H9 (cell line): ENCODE measurements at regions not wholly inside any gene's neighbourhood (a gene's known extent, or its start where the extent isn't known, plus 50 kb on each side); places are given as distances from the start of the nearest gene placed in this dataset.

Experiments
- DNase-seq: peaks from one replicate; pipeline ENCODE4 v3.0.0-alpha.2; 2017
- H2AFZ ChIP-seq: one replicate; pipeline ENCODE4 v1.6.1; 2013; ENCODE audit warnings: mild to moderate bottlenecking, low read length, control low read depth, moderate library complexity
- H2AK5ac ChIP-seq: 2 replicates; pipeline ENCODE4 v1.6.1; 2013; ENCODE audit warnings: low read length, control low read depth, mixed read lengths; ENCODE audit not compliant: insufficient read length
- H2BK120ac ChIP-seq: one replicate; pipeline ENCODE4 v1.6.1; 2013; ENCODE audit warnings: low read depth, mild to moderate bottlenecking, low read length, control low read depth, inconsistent platforms; ENCODE audit not compliant: poor library complexity, severe bottlenecking
- H2BK12ac ChIP-seq: 2 replicates; pipeline ENCODE4 v1.6.1; 2013; ENCODE audit warnings: low read length, control low read depth, mixed read lengths, low read depth; ENCODE audit not compliant: insufficient read length
- H2BK15ac ChIP-seq: 2 replicates; pipeline ENCODE4 v1.6.1; 2013; ENCODE audit warnings: low read depth, low read length, control low read depth
- H2BK20ac ChIP-seq: one replicate; pipeline ENCODE4 v1.6.1; 2013; ENCODE audit warnings: low read depth, mild to moderate bottlenecking, low read length, control low read depth, inconsistent platforms; ENCODE audit not compliant: poor library complexity, severe bottlenecking
- H2BK5ac ChIP-seq: 2 replicates; pipeline ENCODE4 v1.6.1; 2013; ENCODE audit warnings: low read length, control low read depth, mixed read lengths; ENCODE audit not compliant: insufficient read length
- H3K14ac ChIP-seq: 2 replicates; pipeline ENCODE4 v1.6.1; 2013; ENCODE audit warnings: low read length, control low read depth; ENCODE audit not compliant: insufficient read depth
- H3K18ac ChIP-seq: 2 replicates; pipeline ENCODE4 v1.6.1; 2013; ENCODE audit warnings: low read depth, mild to moderate bottlenecking, mixed read lengths, low read length, control low read depth; ENCODE audit not compliant: insufficient read length
- H3K23ac ChIP-seq: 2 replicates; pipeline ENCODE4 v1.6.1; 2013; ENCODE audit warnings: low read length, control low read depth, mixed read lengths, low read depth; ENCODE audit not compliant: insufficient read length
- H3K23me2 ChIP-seq: 2 replicates; pipeline ENCODE4 v1.6.1; 2013; ENCODE audit warnings: low read depth, mild to moderate bottlenecking, mixed read lengths, low read length, control low read depth; ENCODE audit not compliant: insufficient read length, poor library complexity, severe bottlenecking
- H3K27ac ChIP-seq: 2 replicates; pipeline ENCODE4 v1.5.1; 2013; ENCODE audit warnings: low read length, control low read depth, mixed read lengths, low read depth; ENCODE audit not compliant: insufficient read length
- H3K27me3 ChIP-seq: 2 replicates; pipeline ENCODE4 v1.6.1; 2013; ENCODE audit warnings: low read length, control low read depth, inconsistent platforms; ENCODE audit not compliant: insufficient read depth
- H3K4ac ChIP-seq: 2 replicates; pipeline ENCODE4 v1.6.1; 2013; ENCODE audit warnings: low read depth, mild to moderate bottlenecking, control low read depth, inconsistent platforms, low read length, moderate library complexity
- H3K4me1 ChIP-seq: 2 replicates; pipeline ENCODE4 v1.6.1; 2013; ENCODE audit warnings: low read length, control low read depth, inconsistent platforms; ENCODE audit not compliant: insufficient read depth
- H3K4me2 ChIP-seq: 2 replicates; pipeline ENCODE4 v1.6.1; 2013; ENCODE audit warnings: low read length, control low read depth, mixed read lengths; ENCODE audit not compliant: insufficient read length, insufficient read depth
- H3K56ac ChIP-seq: 2 replicates; pipeline ENCODE4 v1.6.1; 2013; ENCODE audit warnings: low read depth, mild to moderate bottlenecking, mixed read lengths, low read length, control low read depth; ENCODE audit not compliant: insufficient read length
- H3K79me1 ChIP-seq: 2 replicates; pipeline ENCODE4 v1.6.1; 2013; ENCODE audit warnings: low read depth, mild to moderate bottlenecking, moderate library complexity, low read length, control low read depth, inconsistent platforms; ENCODE audit not compliant: insufficient read depth, poor library complexity, severe bottlenecking
- H3K79me2 ChIP-seq: 2 replicates; pipeline ENCODE4 v1.6.1; 2013; ENCODE audit warnings: low read length, control low read depth, inconsistent platforms; ENCODE audit not compliant: insufficient read depth
- H3K9ac ChIP-seq: 2 replicates; pipeline ENCODE4 v1.6.1; 2013; ENCODE audit warnings: low read length, control low read depth, mixed read lengths; ENCODE audit not compliant: insufficient read length; ENCODE audit errors: extremely low read depth
- H3K9me3 ChIP-seq: one replicate; pipeline ENCODE4 v1.6.1; 2013; ENCODE audit warnings: low read depth, low read length, inconsistent platforms; ENCODE audit not compliant: control insufficient read depth
- H3T11ph ChIP-seq: one replicate; pipeline ENCODE4 v1.6.1; 2013; ENCODE audit warnings: mild to moderate bottlenecking, low read length, control low read depth, inconsistent platforms
- H4K20me1 ChIP-seq: one replicate; pipeline ENCODE4 v1.6.1; 2013; ENCODE audit not compliant: control insufficient read depth, insufficient read length, insufficient read depth
- H4K5ac ChIP-seq: 2 replicates; pipeline ENCODE4 v1.6.1; 2013; ENCODE audit warnings: low read depth, mild to moderate bottlenecking, mixed read lengths, low read length, control low read depth; ENCODE audit not compliant: insufficient read length
- H4K8ac ChIP-seq: replicated peaks from 2 replicates; pipeline ENCODE4 v1.6.1; 2013; ENCODE audit warnings: low read length, control low read depth, mixed read lengths, low read depth; ENCODE audit not compliant: insufficient read length
- H4K91ac ChIP-seq: 2 replicates; pipeline ENCODE4 v1.6.1; 2013; ENCODE audit warnings: low read depth, mild to moderate bottlenecking, moderate library complexity, mixed read lengths, low read length, control low read depth; ENCODE audit not compliant: insufficient read length
- H3K27ac Mint-ChIP-seq, 3 experiments: 2 replicates in 2 of 3; 3 replicates in 1 of 3; pipeline ENCODE4 v1.8.0; 2020 to 2021; ENCODE audit warnings: mixed read lengths in 3 of 3, mild to moderate bottlenecking in 1 of 3, moderate library complexity in 1 of 3
- H3K27me3 Mint-ChIP-seq: 2 replicates; pipeline ENCODE4 v1.8.0; 2021; ENCODE audit warnings: low read depth, mild to moderate bottlenecking, moderate library complexity, mixed read lengths
- H3K36me3 Mint-ChIP-seq, 3 experiments: 2 replicates in 2 of 3; 3 replicates in 1 of 3; pipeline ENCODE4 v1.8.0; 2020 to 2021; ENCODE audit warnings: low read depth in 3 of 3, mixed read lengths in 3 of 3; ENCODE audit not compliant: insufficient read depth in 1 of 3
- H3K4me1 Mint-ChIP-seq, 2 experiments: 2 replicates each; pipeline ENCODE4 v1.8.0; 2020; ENCODE audit warnings: mixed read lengths in 2 of 2
- H3K4me3 Mint-ChIP-seq, 2 experiments: 2 replicates in 1 of 2; 3 replicates in 1 of 2; pipeline ENCODE4 v1.8.0; 2020 to 2021; ENCODE audit warnings: mild to moderate bottlenecking in 2 of 2, mixed read lengths in 2 of 2, moderate library complexity in 1 of 2
- H3K9me3 Mint-ChIP-seq, 2 experiments: 2 replicates in 1 of 2; 3 replicates in 1 of 2; pipeline ENCODE4 v1.8.0; 2020; ENCODE audit warnings: mild to moderate bottlenecking in 2 of 2, mixed read lengths in 2 of 2, moderate library complexity in 1 of 2
- WGBS: extraction: QIAGEN DNeasy Blood & Tissue Kit; methylation state at CpG from one replicate; pipeline ENCODE4 v1.1.7; 2013; ENCODE audit warnings: missing lambda C conversion rate, low lambda C conversion rate, mixed read lengths; ENCODE audit not compliant: insufficient read length; ENCODE audit errors: extremely low coverage; 5-methylcytosine and 5-hydroxymethylcytosine counted together
- TF ChIP-seq, protein P1 (sequence below): fragments of 200-600 bp; sonication (generic); conservative IDR thresholded peaks from 3 replicates; pipeline ENCODE4 v1.8.0; 2021; ENCODE audit warnings: antibody characterized with exemption, mild to moderate bottlenecking

GRCh38 chr7:24135003-24135817 is 148.8 kb upstream of the NPY start:
- Histone ChIP-seq H3K27ac (no peak overlapping the region), H3K9ac (no peak overlapping the region), H2BK120ac (no peak overlapping the region), H3K14ac (no peak overlapping the region), H2BK20ac (no peak overlapping the region), H3K4me2 (no peak overlapping the region), H4K5ac (no peak overlapping the region), H2BK5ac (no peak overlapping the region), H4K91ac (no peak overlapping the region), H3K23me2 (no peaks in the 10 kb centered on the region), H2AFZ (no peak overlapping the region), H4K8ac (no peak overlapping the region), H3K27me3 (no peaks in the 10 kb centered on the region), H2BK12ac (no peak overlapping the region), H3K56ac (no peak overlapping the region), H3K79me1 (no peaks in the 10 kb centered on the region), H4K20me1 (no peaks in the 10 kb centered on the region), H3T11ph (no peak overlapping the region), H3K9me3 (no peaks in the 10 kb centered on the region), H3K4ac (no peak overlapping the region), H2AK5ac (no peak overlapping the region), H3K23ac (no peak overlapping the region), H3K79me2 (no peaks in the 10 kb centered on the region), H3K4me1 (no peaks in the 10 kb centered on the region), H3K18ac (no peak overlapping the region), H2BK15ac (no peak overlapping the region)
- WGBS, result no CpG with 5 or more reads among the region's 4 CpGs
- H3K9me3 Mint-ChIP-seq, result no peaks in the 10 kb centered on the region
- H3K4me1 Mint-ChIP-seq, result peaks cover 6 to 9% of the 10 kb centered on the region in 2 experiments; a peak in 2 of 4 replicates
- no peak overlapping the region for H3K4me3 Mint-ChIP-seq
- H3K27me3 Mint-ChIP-seq, result no peaks in the 10 kb centered on the region; the same call in none of the 2 replicates
- no peak overlapping the region for H3K27ac Mint-ChIP-seq
- no peak for DNase-seq
- TF ChIP-seq, protein P1, sequence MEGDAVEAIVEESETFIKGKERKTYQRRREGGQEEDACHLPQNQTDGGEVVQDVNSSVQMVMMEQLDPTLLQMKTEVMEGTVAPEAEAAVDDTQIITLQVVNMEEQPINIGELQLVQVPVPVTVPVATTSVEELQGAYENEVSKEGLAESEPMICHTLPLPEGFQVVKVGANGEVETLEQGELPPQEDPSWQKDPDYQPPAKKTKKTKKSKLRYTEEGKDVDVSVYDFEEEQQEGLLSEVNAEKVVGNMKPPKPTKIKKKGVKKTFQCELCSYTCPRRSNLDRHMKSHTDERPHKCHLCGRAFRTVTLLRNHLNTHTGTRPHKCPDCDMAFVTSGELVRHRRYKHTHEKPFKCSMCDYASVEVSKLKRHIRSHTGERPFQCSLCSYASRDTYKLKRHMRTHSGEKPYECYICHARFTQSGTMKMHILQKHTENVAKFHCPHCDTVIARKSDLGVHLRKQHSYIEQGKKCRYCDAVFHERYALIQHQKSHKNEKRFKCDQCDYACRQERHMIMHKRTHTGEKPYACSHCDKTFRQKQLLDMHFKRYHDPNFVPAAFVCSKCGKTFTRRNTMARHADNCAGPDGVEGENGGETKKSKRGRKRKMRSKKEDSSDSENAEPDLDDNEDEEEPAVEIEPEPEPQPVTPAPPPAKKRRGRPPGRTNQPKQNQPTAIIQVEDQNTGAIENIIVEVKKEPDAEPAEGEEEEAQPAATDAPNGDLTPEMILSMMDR, result no peak
- H3K36me3 Mint-ChIP-seq, result no peaks in the 10 kb centered on the region
